CD4-positive, alpha-beta T cell (primary cell): ENCODE measurements at regions not wholly inside any gene's neighbourhood (a gene's known extent, or its start where the extent isn't known, plus 50 kb on each side); places are given as distances from the start of the nearest gene placed in this dataset.

Experiments
- ATAC-seq: fragments of 200-7000 bp; cut with Tn5 transposase; one replicate; pipeline ENCODE4 v1.10.0; 2022; ENCODE audit warnings: mild to moderate bottlenecking; ENCODE audit not compliant: poor library complexity
- CTCF ChIA-PET: fragments of 350-600 bp; sonication (Branson Sonifier 250); formaldehyde crosslinking; loops from one replicate; lab custom pipeline; 2021; ENCODE audit warnings: antibody characterized with exemption, inconsistent platforms; lab: Charles Lee
- POLR2A ChIA-PET: fragments of 350-600 bp; sonication (Branson Sonifier 250); formaldehyde crosslinking; loops from one replicate; lab custom pipeline; 2021; ENCODE audit warnings: antibody characterized with exemption, inconsistent platforms; lab: Charles Lee
- DNase-seq, 14 experiments: peaks; one replicate each; pipeline ENCODE4 v3.0.0-alpha.2; 2013 to 2020; ENCODE audit warnings: mixed read lengths in 2 of 14
- H3K27ac ChIP-seq, 2 donors: one replicate each; pipeline versions ENCODE4 v1.5.1 to v1.7.0; 2013; ENCODE audit warnings: low read length in 2 of 2, low read depth in 1 of 2, mild to moderate bottlenecking in 1 of 2
- H3K27me3 ChIP-seq, 2 experiments: 1 replicate in 1 of 2; 2 replicates in 1 of 2; pipeline versions ENCODE4 v1.6.1 to v1.7.0; 2013; ENCODE audit warnings: low read length in 2 of 2, control low read depth in 1 of 2, mild to moderate bottlenecking in 1 of 2, moderate library complexity in 1 of 2; ENCODE audit not compliant: insufficient read depth in 2 of 2, control insufficient read depth in 1 of 2
- H3K36me3 ChIP-seq: one replicate; pipeline ENCODE4 v1.6.1; 2013; ENCODE audit warnings: low read length, control low read depth; ENCODE audit not compliant: insufficient read depth
- H3K4me1 ChIP-seq: one replicate; pipeline ENCODE4 v1.6.1; 2013; ENCODE audit warnings: low read length, control low read depth; ENCODE audit not compliant: insufficient read depth
- H3K4me3 ChIP-seq: one replicate; pipeline ENCODE4 v1.5.1; 2013; ENCODE audit warnings: mild to moderate bottlenecking, low read length, moderate library complexity
- H3K9me3 ChIP-seq, 2 experiments: 1 replicate in 1 of 2; 2 replicates in 1 of 2; pipeline versions ENCODE4 v1.6.1 to v1.7.0; 2013; ENCODE audit warnings: low read length in 2 of 2, mild to moderate bottlenecking in 2 of 2, control low read depth in 1 of 2, moderate library complexity in 1 of 2; ENCODE audit not compliant: control insufficient read depth in 1 of 2, insufficient read depth in 1 of 2
- H3K27ac Mint-ChIP-seq: one replicate; pipeline ENCODE4 v1.8.0; 2020; ENCODE audit warnings: mixed read lengths
- H3K27me3 Mint-ChIP-seq: one replicate; pipeline ENCODE4 v1.8.0; 2021; ENCODE audit warnings: mixed read lengths
- H3K36me3 Mint-ChIP-seq: one replicate; pipeline ENCODE4 v1.8.0; 2021; ENCODE audit warnings: low read depth, mixed read lengths
- H3K4me1 Mint-ChIP-seq: one replicate; pipeline ENCODE4 v1.8.0; 2021; ENCODE audit warnings: low read depth, mixed read lengths
- H3K4me3 Mint-ChIP-seq: one replicate; pipeline ENCODE4 v1.8.0; 2020; ENCODE audit warnings: mild to moderate bottlenecking, mixed read lengths
- H3K9me3 Mint-ChIP-seq: one replicate; pipeline ENCODE4 v1.8.0; 2020; ENCODE audit warnings: mixed read lengths
- intact Hi-C, 2 experiments: fragments of 100-400 bp; cut with DNase I in 1 of 2; cut with micrococcal nuclease in 1 of 2; formaldehyde crosslinking; loops; one replicate each; pipeline versions ENCODE4 v1.15.1 to v1.9.0; 2023 to 2025; cut with DNase I, micrococcal nuclease
- TF ChIP-seq, protein P1 (sequence below): fragments of 200-600 bp; IDR thresholded peaks from one replicate; pipeline ENCODE4 v1.8.0; 2022; ENCODE audit warnings: antibody characterized with exemption, mild to moderate bottlenecking

DNA sequence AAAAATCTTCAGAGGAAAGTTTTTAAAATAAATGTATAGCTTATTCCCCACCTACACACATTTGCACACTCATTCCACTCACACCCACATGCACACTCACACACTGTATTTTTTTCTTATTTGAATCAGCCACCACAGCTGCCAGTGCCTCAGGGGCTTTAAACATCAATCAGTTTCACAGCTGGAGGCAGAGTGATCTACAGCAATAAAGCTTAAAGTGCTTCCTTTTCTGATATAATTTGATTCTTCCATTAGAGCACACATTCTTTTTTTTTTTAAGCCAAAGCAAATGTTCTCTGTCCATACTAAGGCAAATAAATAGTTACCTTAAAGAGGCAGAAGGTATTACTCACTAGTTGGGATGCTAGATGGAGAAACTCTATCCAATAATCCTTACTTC, 498.8 kb upstream of the POU3F2 start:
- intact Hi-C loops: no loop called here
- Histone ChIP-seq H3K27ac (no peak overlapping the region), H3K9me3 (peaks cover 0 to 3% of the 10 kb centered on the region in 2 experiments), H3K4me3 (no peak overlapping the region), H3K27me3 (no peaks in the 10 kb centered on the region), H3K4me1 (no peaks in the 10 kb centered on the region), H3K36me3 (no peaks in the 10 kb centered on the region)
- DNase-seq (no peak), ATAC-seq (no peak)
- H3K4me3 Mint-ChIP-seq: no peak overlapping the region
- no peak overlapping the region for H3K27ac Mint-ChIP-seq
- ChIA-PET CTCF (no interaction called here), POLR2A (no interaction called here)
- H3K9me3 Mint-ChIP-seq: peaks cover 5% of the 10 kb centered on the region
- H3K27me3 Mint-ChIP-seq: no peaks in the 10 kb centered on the region
- H3K4me1 Mint-ChIP-seq: no peaks in the 10 kb centered on the region
- no peaks in the 10 kb centered on the region for H3K36me3 Mint-ChIP-seq
- TF ChIP-seq, protein P1, sequence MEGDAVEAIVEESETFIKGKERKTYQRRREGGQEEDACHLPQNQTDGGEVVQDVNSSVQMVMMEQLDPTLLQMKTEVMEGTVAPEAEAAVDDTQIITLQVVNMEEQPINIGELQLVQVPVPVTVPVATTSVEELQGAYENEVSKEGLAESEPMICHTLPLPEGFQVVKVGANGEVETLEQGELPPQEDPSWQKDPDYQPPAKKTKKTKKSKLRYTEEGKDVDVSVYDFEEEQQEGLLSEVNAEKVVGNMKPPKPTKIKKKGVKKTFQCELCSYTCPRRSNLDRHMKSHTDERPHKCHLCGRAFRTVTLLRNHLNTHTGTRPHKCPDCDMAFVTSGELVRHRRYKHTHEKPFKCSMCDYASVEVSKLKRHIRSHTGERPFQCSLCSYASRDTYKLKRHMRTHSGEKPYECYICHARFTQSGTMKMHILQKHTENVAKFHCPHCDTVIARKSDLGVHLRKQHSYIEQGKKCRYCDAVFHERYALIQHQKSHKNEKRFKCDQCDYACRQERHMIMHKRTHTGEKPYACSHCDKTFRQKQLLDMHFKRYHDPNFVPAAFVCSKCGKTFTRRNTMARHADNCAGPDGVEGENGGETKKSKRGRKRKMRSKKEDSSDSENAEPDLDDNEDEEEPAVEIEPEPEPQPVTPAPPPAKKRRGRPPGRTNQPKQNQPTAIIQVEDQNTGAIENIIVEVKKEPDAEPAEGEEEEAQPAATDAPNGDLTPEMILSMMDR: no peak

DNA sequence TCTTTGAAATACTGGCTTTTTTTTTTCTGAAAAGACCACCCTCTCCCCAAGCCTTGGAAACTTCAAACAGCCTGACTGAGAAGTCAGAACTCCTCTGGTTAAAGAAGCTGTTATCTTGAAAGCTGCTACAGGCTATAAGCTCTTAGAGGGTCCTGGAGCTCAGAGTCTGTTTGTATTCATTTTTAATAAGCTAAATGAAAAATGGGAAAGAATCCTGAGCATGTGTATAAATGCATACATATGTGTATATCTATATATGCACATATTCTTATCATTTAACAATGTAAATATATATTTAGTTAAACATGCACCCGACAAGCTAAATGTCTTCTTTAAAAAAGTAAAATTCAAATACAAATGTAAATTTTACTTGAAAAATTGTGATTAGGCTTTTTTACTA, 494.9 kb upstream of the POU3F2 start:
- no peaks in the 10 kb centered on the region for H3K36me3 ChIP-seq
- CTCF ChIA-PET: no interaction called here
- ATAC-seq: no peak
- no peaks in the 10 kb centered on the region for H3K4me1 ChIP-seq
- DNase-seq: no peak
- Mint-ChIP-seq H3K4me1 (no peaks in the 10 kb centered on the region), H3K4me3 (no peak overlapping the region), H3K9me3 (peaks cover 8% of the 10 kb centered on the region), H3K27ac (no peak overlapping the region), H3K27me3 (no peaks in the 10 kb centered on the region), H3K36me3 (no peaks in the 10 kb centered on the region)
- intact Hi-C loops: no loop called here
- no peaks in the 10 kb centered on the region for H3K27me3 ChIP-seq
- H3K4me3 ChIP-seq: no peak overlapping the region
- TF ChIP-seq, protein P1: no peak
- POLR2A ChIA-PET: no interaction called here
- H3K9me3 ChIP-seq: peaks cover 0 to 3% of the 10 kb centered on the region in 2 experiments
- H3K27ac ChIP-seq: no peak overlapping the region

DNA sequence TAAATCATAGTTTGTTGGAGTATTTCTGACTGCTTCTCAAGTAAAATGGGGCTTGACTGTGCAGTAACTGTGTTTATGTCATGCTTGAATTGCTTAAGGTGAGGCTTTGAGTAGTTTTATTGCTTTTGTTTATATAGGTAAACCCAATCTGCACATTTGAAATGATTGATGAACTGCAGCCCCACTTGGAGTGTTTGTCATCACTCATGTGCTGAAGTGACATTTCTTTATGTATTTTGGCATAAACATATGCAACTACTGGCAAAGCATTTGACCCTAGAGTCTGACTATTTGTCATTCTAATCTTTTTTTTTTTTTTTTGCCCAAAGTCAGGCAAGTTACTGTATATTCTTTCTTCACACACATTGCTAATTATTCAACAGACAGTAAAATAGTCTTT, 491.4 kb upstream of the POU3F2 start:
- H3K9me3 ChIP-seq: peaks cover 0 to 3% of the 10 kb centered on the region in 2 experiments
- intact Hi-C loops: no loop called here
- H3K4me3 ChIP-seq: no peak overlapping the region
- TF ChIP-seq, protein P1: no peak
- peaks cover 7% of the 10 kb centered on the region for H3K9me3 Mint-ChIP-seq
- H3K27ac ChIP-seq: no peak overlapping the region
- H3K27me3 ChIP-seq: no peaks in the 10 kb centered on the region
- ChIA-PET CTCF (no interaction called here), POLR2A (no interaction called here)
- H3K4me3 Mint-ChIP-seq: no peak overlapping the region
- H3K27me3 Mint-ChIP-seq: no peaks in the 10 kb centered on the region
- no peaks in the 10 kb centered on the region for H3K36me3 Mint-ChIP-seq
- no peaks in the 10 kb centered on the region for H3K36me3 ChIP-seq
- no peaks in the 10 kb centered on the region for H3K4me1 Mint-ChIP-seq
- no peak overlapping the region for H3K27ac Mint-ChIP-seq
- DNase-seq: no peak
- no peaks in the 10 kb centered on the region for H3K4me1 ChIP-seq
- no peak for ATAC-seq
